Endothelial cell of umbilical vein (primary cell): ENCODE measurements at regions not wholly inside any gene's neighbourhood (a gene's known extent, or its start where the extent isn't known, plus 50 kb on each side); places are given as distances from the start of the nearest gene placed in this dataset.

Source experiments
- BruUV-seq: library from RNA; stranded (reverse); fragments of 400-500 nt; replicated peaks from 2 replicates; lab custom pipeline; 2021; lab: Mats Ljungman, UMichigan
- CTCF ChIA-PET: fragments of 300-600, 350-600 bp; sonication (Branson Sonifier 250); formaldehyde crosslinking; loops from one replicate; lab custom pipeline; 2021; ENCODE audit warnings: antibody characterized with exemption, inconsistent platforms; lab: Charles Lee
- POLR2A ChIA-PET: fragments of 300-600, 350-600 bp; sonication (Branson Sonifier 250); formaldehyde crosslinking; loops from one replicate; lab custom pipeline; 2021; ENCODE audit warnings: antibody characterized with exemption, inconsistent platforms; lab: Charles Lee
- DNase-seq: peaks from one replicate; pipeline ENCODE4 v3.0.0-alpha.2; 2011; ENCODE audit warnings: low read depth, low spot score
- FAIRE-seq: peaks from 2 replicates; lab custom pipeline; 2011; peaks lifted over from hg19 to GRCh38; lab: Jason Lieb, UNC
- H2AFZ ChIP-seq: 2 replicates; pipeline ENCODE4 v1.6.0; 2012; ENCODE audit warnings: low read depth, low read length, control low read depth, inconsistent platforms
- H3K27ac ChIP-seq: 2 replicates; pipeline ENCODE4 v1.5.1; 2011; ENCODE audit warnings: low read depth, mild to moderate bottlenecking, control low read depth, low read length, moderate library complexity; ENCODE audit not compliant: insufficient read depth
- H3K27me3 ChIP-seq, 2 experiments: 2 replicates each; pipeline versions ENCODE4 v1.6.0 to v1.6.1; 2011; ENCODE audit warnings: low read length in 2 of 2, mixed read lengths in 1 of 2; ENCODE audit not compliant: control insufficient read depth in 2 of 2, insufficient read depth in 2 of 2
- H3K36me3 ChIP-seq, 2 experiments: 2 replicates in 1 of 2; 3 replicates in 1 of 2; pipeline ENCODE4 v1.5.1; 2011; ENCODE audit warnings: low read length in 2 of 2, mild to moderate bottlenecking in 1 of 2, moderate library complexity in 1 of 2; ENCODE audit not compliant: control insufficient read depth in 2 of 2, insufficient read depth in 2 of 2; ENCODE audit errors: extremely low read depth in 1 of 2
- H3K4me1 ChIP-seq: 3 replicates; pipeline ENCODE4 v1.5.1; 2011; ENCODE audit warnings: mild to moderate bottlenecking, low read length; ENCODE audit not compliant: control insufficient read depth, insufficient read depth; ENCODE audit errors: extremely low read depth
- H3K4me2 ChIP-seq: 2 replicates; pipeline ENCODE4 v1.6.1; 2011; ENCODE audit warnings: low read length, control low read depth, mixed read lengths; ENCODE audit not compliant: insufficient read depth
- H3K4me3 ChIP-seq, 3 experiments: fragments of 200-600 bp in 1 of 3; sonication (generic), shearing (Covaris generic) in 1 of 3; replicated peaks in 1 of 3; 2 replicates each; pipeline ENCODE4 v1.5.1; 2011 to 2016; ENCODE audit warnings: control low read depth in 3 of 3, low read length in 3 of 3, mild to moderate bottlenecking in 2 of 3, inconsistent platforms in 1 of 3, low read depth in 1 of 3, moderate library complexity in 1 of 3; ENCODE audit not compliant: insufficient read depth in 1 of 3
- H3K79me2 ChIP-seq: 2 replicates; pipeline ENCODE4 v1.6.0; 2012; ENCODE audit warnings: low read length, inconsistent platforms; ENCODE audit not compliant: control insufficient read depth, insufficient read depth
- H3K9ac ChIP-seq: replicated peaks from 2 replicates; pipeline ENCODE3; 2011; ENCODE audit warnings: low read length, control low read depth; ENCODE audit not compliant: insufficient read depth; ENCODE audit errors: extremely low read depth
- H3K9me1 ChIP-seq: replicated peaks from 3 replicates; pipeline ENCODE4 v1.6.0; 2011; ENCODE audit warnings: mild to moderate bottlenecking, low read length; ENCODE audit not compliant: control insufficient read depth, insufficient read depth; ENCODE audit errors: extremely low read depth
- H3K9me3 ChIP-seq: replicated peaks from 2 replicates; pipeline ENCODE4 v1.5.1; 2012; ENCODE audit warnings: low read length, inconsistent platforms; ENCODE audit not compliant: control insufficient read depth, insufficient read depth
- H4K20me1 ChIP-seq: replicated peaks from 2 replicates; pipeline ENCODE3; 2011; ENCODE audit warnings: mild to moderate bottlenecking, low read length; ENCODE audit not compliant: control insufficient read depth, insufficient read depth; ENCODE audit errors: extremely low read depth
- CTCF ChIP-seq, 2 donors: IDR thresholded peaks; 1 replicate in 1 of 2; 2 replicates in 1 of 2; pipeline ENCODE4 v1.5.1; 2011; ENCODE audit warnings: low read length in 2 of 2, mild to moderate bottlenecking in 2 of 2, moderate library complexity in 2 of 2, control low read depth in 1 of 2, inconsistent platforms in 1 of 2, low read depth in 1 of 2; ENCODE audit not compliant: insufficient read depth in 1 of 2; ENCODE audit errors: extremely low read depth in 1 of 2
- EZH2 ChIP-seq: IDR thresholded peaks from 2 replicates; pipeline ENCODE4 v1.6.1; 2012; ENCODE audit warnings: borderline replicate concordance, low read depth, mild to moderate bottlenecking, moderate library complexity, low read length, inconsistent platforms; ENCODE audit not compliant: severe bottlenecking
- FOS ChIP-seq: IDR thresholded peaks from 2 replicates; pipeline ENCODE4 v1.6.1; 2011; ENCODE audit warnings: mild to moderate bottlenecking, low read length, moderate library complexity, borderline replicate concordance; ENCODE audit not compliant: insufficient read depth
- GATA2 ChIP-seq: IDR thresholded peaks from 2 replicates; pipeline ENCODE4 v1.7.0; 2011; ENCODE audit warnings: low read depth, mild to moderate bottlenecking, moderate library complexity, mixed read lengths, low read length; ENCODE audit not compliant: insufficient read length, insufficient read depth
- JUN ChIP-seq: IDR thresholded peaks from 2 replicates; pipeline ENCODE4 v1.6.1; 2011; ENCODE audit warnings: borderline replicate concordance, low read depth; ENCODE audit not compliant: insufficient read length, insufficient read depth
- MAX ChIP-seq: IDR thresholded peaks from 2 replicates; pipeline ENCODE4 v1.6.1; 2011; ENCODE audit not compliant: insufficient read depth, insufficient read length
- MYC ChIP-seq: IDR thresholded peaks from one replicate; pipeline ENCODE4 v1.6.1; 2011; ENCODE audit warnings: mild to moderate bottlenecking, low read depth, low read length
- POLR2A ChIP-seq: IDR thresholded peaks from 2 replicates; pipeline ENCODE4 v1.6.1; 2012; ENCODE audit warnings: low read depth, mild to moderate bottlenecking, control low read depth, low read length
- POLR2AphosphoS5 ChIP-seq: IDR thresholded peaks from 2 replicates; pipeline ENCODE4 v1.6.1; 2012; ENCODE audit warnings: low read depth, mild to moderate bottlenecking, control low read depth, low read length, moderate library complexity; ENCODE audit not compliant: insufficient read depth
- dilution Hi-C: fragments of 300-500 bp; cut with MboI; formaldehyde crosslinking; loops from one replicate; pipeline ENCODE4 v1.15.0; 2019; ENCODE audit warnings: low sequenced_read_pairs; ENCODE audit not compliant: extremely low pct_ligation_motif_present
- intact Hi-C: fragments of 100-400 bp; cut with micrococcal nuclease; formaldehyde crosslinking; loops from one replicate; pipeline ENCODE4 v1.10.0; 2022

- H4K20me1 ChIP-seq, result no peaks in the 10 kb centered on the region
- H3K9me1 ChIP-seq, result no peaks in the 10 kb centered on the region
- no peak overlapping the region for H2AFZ ChIP-seq
- TF ChIP-seq CTCF (IDR thresholded peaks at IDR 0.05; ENCODE audit: extremely low read depth in 1 of 2, insufficient read depth in 1 of 2, low read depth in 1 of 2, low read length in 2 of 2) (no peak), MYC (no peak), GATA2 (no peak), POLR2AphosphoS5 (no peak), MAX (no peak)
- H3K79me2 ChIP-seq, result no peaks in the 10 kb centered on the region
- CTCF ChIA-PET, result no interaction called here
- no peaks in the 10 kb centered on the region for H3K36me3 ChIP-seq
- dilution Hi-C loops (no loop called here), intact Hi-C loops (no loop called here)
- H3K27me3 ChIP-seq, result no peaks in the 10 kb centered on the region
- H3K27ac ChIP-seq, result no peak overlapping the region
- H3K9me3 ChIP-seq, result peaks cover 2% of the 10 kb centered on the region
- no peak for DNase-seq
- FAIRE-seq, result no peak
- H3K4me1 ChIP-seq, result no peaks in the 10 kb centered on the region
- POLR2A ChIA-PET, result no interaction called here
- no TSS peak for BruUV-seq
- no peak overlapping the region for H3K4me2 ChIP-seq
- no peak overlapping the region for H3K9ac ChIP-seq
- H3K4me3 ChIP-seq, result no peak overlapping the region
These were observed 184.8 kb downstream of the GBA3 start for GRCh38 chr4:22877486-22878052.

GRCh38 chr4:22876270-22876669, 183.5 kb downstream of the GBA3 start:
- H3K9ac ChIP-seq, result no peak overlapping the region
- no peaks in the 10 kb centered on the region for H3K9me1 ChIP-seq
- no peak overlapping the region for H2AFZ ChIP-seq
- no peaks in the 10 kb centered on the region for H3K4me1 ChIP-seq
- no peaks in the 10 kb centered on the region for H3K36me3 ChIP-seq
- H3K4me3 ChIP-seq, result no peak overlapping the region
- dilution Hi-C loops, result no loop called here
- H3K27me3 ChIP-seq, result no peaks in the 10 kb centered on the region
- BruUV-seq, result no TSS peak
- ChIA-PET CTCF (no interaction called here), POLR2A (no interaction called here)
- DNase-seq (no peak), FAIRE-seq (no peak)
- H3K9me3 ChIP-seq, result peaks cover 1% of the 10 kb centered on the region
- H3K79me2 ChIP-seq, result no peaks in the 10 kb centered on the region
- TF ChIP-seq CTCF (IDR thresholded peaks at IDR 0.05; ENCODE audit: extremely low read depth in 1 of 2, insufficient read depth in 1 of 2, low read depth in 1 of 2, low read length in 2 of 2) (no peak), JUN (no peak), GATA2 (no peak), MYC (no peak), EZH2 (no peak), POLR2A (no peak), POLR2AphosphoS5 (no peak), FOS (no peak), MAX (no peak)
- H4K20me1 ChIP-seq, result no peaks in the 10 kb centered on the region
- intact Hi-C loops, result no loop called here
- H3K27ac ChIP-seq, result no peak overlapping the region
- H3K4me2 ChIP-seq, result no peak overlapping the region
